ENCODE measurements at regions not wholly inside any gene's neighbourhood (a gene's known extent, or its start where the extent isn't known, plus 50 kb on each side); places are given as distances from the start of the nearest gene placed in this dataset.

GRCh38 chr20:51153867-51154707 lies 131.2 kb upstream of the KCNG1 start:
- Histone ChIP-seq H3K27ac (no peak overlapping the region), H3K9me3 (replicated peaks) (no peaks in the 10 kb centered on the region), H3K4me3 (no peak overlapping the region), H3K4me1 (no peaks in the 10 kb centered on the region), H3K36me3 (no peaks in the 10 kb centered on the region), H3K27me3 (peaks cover 33% of the 10 kb centered on the region)
- no peak for DNase-seq

- H3K9me3 ChIP-seq (replicated peaks): no peaks in the 10 kb centered on the region
- no peaks in the 10 kb centered on the region for H3K4me1 ChIP-seq
- peaks cover 6% of the 10 kb centered on the region; the same call in 1 of the 2 replicates for H3K27me3 ChIP-seq
- H3K4me3 ChIP-seq: no peak overlapping the region
- no peak for DNase-seq
- no peak overlapping the region for H3K27ac ChIP-seq
- no peaks in the 10 kb centered on the region for H3K36me3 ChIP-seq
Observed at GRCh38 chr20:51148941-51149340, 126.0 kb upstream of the KCNG1 start.

GRCh38 chr20:51144476-51144875 lies 121.6 kb upstream of the KCNG1 start:
- H3K4me3 ChIP-seq: no peak overlapping the region
- H3K27ac ChIP-seq: no peak overlapping the region
- H3K9me3 ChIP-seq (replicated peaks): no peaks in the 10 kb centered on the region
- H3K4me1 ChIP-seq: no peaks in the 10 kb centered on the region
- H3K27me3 ChIP-seq: peaks cover 9% of the 10 kb centered on the region
- DNase-seq: no peak
- no peaks in the 10 kb centered on the region for H3K36me3 ChIP-seq

- H3K4me3 ChIP-seq: no peak overlapping the region
- H3K27me3 ChIP-seq: peaks cover 17% of the 10 kb centered on the region
- no peaks in the 10 kb centered on the region for H3K36me3 ChIP-seq
- H3K27ac ChIP-seq: no peak overlapping the region
- H3K9me3 ChIP-seq (replicated peaks): no peaks in the 10 kb centered on the region
- no peak for DNase-seq
- no peaks in the 10 kb centered on the region for H3K4me1 ChIP-seq
Observed at GRCh38 chr20:51143652-51144051, 120.7 kb upstream of the KCNG1 start.

GRCh38 chr20:51142448-51142847 lies 119.5 kb upstream of the KCNG1 start:
- H3K4me3 ChIP-seq: no peak overlapping the region
- H3K9me3 ChIP-seq (replicated peaks): no peaks in the 10 kb centered on the region; the same call in 1 of the 2 replicates
- no peak for DNase-seq
- no peak overlapping the region for H3K27ac ChIP-seq
- H3K27me3 ChIP-seq: peaks cover 22% of the 10 kb centered on the region
- H3K36me3 ChIP-seq: no peaks in the 10 kb centered on the region
- H3K4me1 ChIP-seq: no peaks in the 10 kb centered on the region

- DNase-seq: no peak
Observed at GRCh38 chr20:51140671-51141070, 117.8 kb upstream of the KCNG1 start.

GRCh38 chr20:51139891-51140290 lies 117.0 kb upstream of the KCNG1 start:
- DNase-seq: no peak
- Histone ChIP-seq H3K4me3 (no peak overlapping the region), H3K27ac (no peak overlapping the region), H3K27me3 (peaks cover 23% of the 10 kb centered on the region), H3K9me3 (replicated peaks) (no peaks in the 10 kb centered on the region; the same call in 1 of the 2 replicates), H3K36me3 (no peaks in the 10 kb centered on the region), H3K4me1 (no peaks in the 10 kb centered on the region)

More at GRCh38 chr20:51140671-51141070, 117.8 kb upstream of the KCNG1 start:
- no peaks in the 10 kb centered on the region for H3K4me1 ChIP-seq
- H3K27ac ChIP-seq: no peak overlapping the region
- H3K27me3 ChIP-seq: peaks cover 23% of the 10 kb centered on the region
- no peaks in the 10 kb centered on the region; the same call in 1 of the 2 replicates for H3K9me3 ChIP-seq (replicated peaks)
- no peaks in the 10 kb centered on the region for H3K36me3 ChIP-seq
- H3K4me3 ChIP-seq: no peak overlapping the region

- Histone ChIP-seq H3K36me3 (no peaks in the 10 kb centered on the region), H3K27ac (no peak overlapping the region), H3K9me3 (replicated peaks) (no peaks in the 10 kb centered on the region; the same call in 1 of the 2 replicates), H3K4me3 (no peak overlapping the region), H3K27me3 (peaks cover 23% of the 10 kb centered on the region), H3K4me1 (no peaks in the 10 kb centered on the region)
- DNase-seq: no peak
Observed at GRCh38 chr20:51138576-51138975, 115.7 kb upstream of the KCNG1 start.

GRCh38 chr20:51137461-51137860 lies 114.6 kb upstream of the KCNG1 start:
- Histone ChIP-seq H3K27ac (no peak overlapping the region), H3K4me1 (no peaks in the 10 kb centered on the region), H3K4me3 (no peak overlapping the region), H3K36me3 (no peaks in the 10 kb centered on the region), H3K27me3 (peaks cover 23% of the 10 kb centered on the region), H3K9me3 (replicated peaks) (no peaks in the 10 kb centered on the region; the same call in 1 of the 2 replicates)
- no peak for DNase-seq

- Histone ChIP-seq H3K36me3 (no peaks in the 10 kb centered on the region), H3K4me3 (no peak overlapping the region), H3K9me3 (replicated peaks) (no peaks in the 10 kb centered on the region; the same call in 1 of the 2 replicates), H3K27me3 (peaks cover 33% of the 10 kb centered on the region), H3K4me1 (no peaks in the 10 kb centered on the region), H3K27ac (no peak overlapping the region)
- DNase-seq: no peak
Observed at GRCh38 chr20:51135926-51136715, 113.2 kb upstream of the KCNG1 start.

- no peak overlapping the region for H3K27ac ChIP-seq
- DNase-seq: no peak
- H3K9me3 ChIP-seq (replicated peaks): no peaks in the 10 kb centered on the region; the same call in 1 of the 2 replicates
- no peaks in the 10 kb centered on the region for H3K4me1 ChIP-seq
- no peaks in the 10 kb centered on the region for H3K36me3 ChIP-seq
- H3K4me3 ChIP-seq: no peak overlapping the region
- H3K27me3 ChIP-seq: peaks cover 31% of the 10 kb centered on the region
Observed at GRCh38 chr20:51134405-51134804, 111.5 kb upstream of the KCNG1 start.

- Histone ChIP-seq H3K4me3 (no peak overlapping the region), H3K27me3 (peaks cover 31% of the 10 kb centered on the region), H3K4me1 (no peaks in the 10 kb centered on the region), H3K27ac (no peak overlapping the region), H3K36me3 (no peaks in the 10 kb centered on the region), H3K9me3 (replicated peaks) (no peaks in the 10 kb centered on the region)
- no peak for DNase-seq
Observed at GRCh38 chr20:51132279-51132678, 109.4 kb upstream of the KCNG1 start.

- no peaks in the 10 kb centered on the region for H3K4me1 ChIP-seq
- no peaks in the 10 kb centered on the region for H3K36me3 ChIP-seq
- no peak for DNase-seq
- no peak overlapping the region for H3K27ac ChIP-seq
- H3K4me3 ChIP-seq: no peak overlapping the region
- peaks cover 31% of the 10 kb centered on the region for H3K27me3 ChIP-seq
- H3K9me3 ChIP-seq (replicated peaks): no peaks in the 10 kb centered on the region
Observed at GRCh38 chr20:51131811-51132210, 108.9 kb upstream of the KCNG1 start.

- no peak for DNase-seq
- Histone ChIP-seq H3K9me3 (replicated peaks) (no peaks in the 10 kb centered on the region), H3K4me1 (no peaks in the 10 kb centered on the region), H3K27ac (no peak overlapping the region), H3K4me3 (no peak overlapping the region), H3K27me3 (peaks cover 31% of the 10 kb centered on the region), H3K36me3 (no peaks in the 10 kb centered on the region)
Observed at GRCh38 chr20:51129147-51129776, 106.4 kb upstream of the KCNG1 start.

GRCh38 chr20:51128198-51128597 lies 105.3 kb upstream of the KCNG1 start:
- Histone ChIP-seq H3K4me1 (no peaks in the 10 kb centered on the region), H3K4me3 (no peak overlapping the region), H3K27ac (no peak overlapping the region), H3K27me3 (peaks cover 31% of the 10 kb centered on the region), H3K36me3 (no peaks in the 10 kb centered on the region), H3K9me3 (replicated peaks) (no peaks in the 10 kb centered on the region)
- DNase-seq: no peak

All from SJCRH30 (cell line).